Smooth muscle cell (in vitro differentiated cells): ENCODE measurements at regions not wholly inside any gene's neighbourhood (a gene's known extent, or its start where the extent isn't known, plus 50 kb on each side); places are given as distances from the start of the nearest gene placed in this dataset.

Source experiments
- DNase-seq: peaks from one replicate; lab custom pipeline; 2025; ENCODE audit not compliant: unreplicated experiment; lab: John Stamatoyannopoulos, UW
- H2AFZ ChIP-seq: fragments of 200-600 bp; sonication (generic); 2 replicates; pipeline ENCODE4 v1.6.0; 2016; ENCODE audit warnings: antibody characterized with exemption, low read depth, mild to moderate bottlenecking
- H3F3A ChIP-seq: fragments of 200-600 bp; sonication (generic); 2 replicates; pipeline ENCODE4 v1.6.0; 2017; ENCODE audit warnings: antibody characterized with exemption, low read depth
- H3K27ac ChIP-seq: fragments of 200-600 bp; sonication (generic); 2 replicates; pipeline ENCODE4 v1.5.1; 2016; ENCODE audit warnings: low read depth, mild to moderate bottlenecking
- H3K27me3 ChIP-seq: fragments of 200-600 bp; sonication (generic); 2 replicates; pipeline ENCODE4 v1.6.1; 2016; ENCODE audit warnings: low read depth, mild to moderate bottlenecking
- H3K36me3 ChIP-seq: fragments of 200-600 bp; sonication (generic); 2 replicates; pipeline ENCODE4 v1.5.1; 2016; ENCODE audit warnings: low read depth
- H3K4me1 ChIP-seq: fragments of 200-600 bp; sonication (generic); 2 replicates; pipeline ENCODE4 v1.5.1; 2016; ENCODE audit warnings: low read depth
- H3K4me2 ChIP-seq: fragments of 200-600 bp; sonication (generic); 2 replicates; pipeline ENCODE4 v1.6.0; 2016; ENCODE audit warnings: mild to moderate bottlenecking
- H3K4me3 ChIP-seq: fragments of 200-600 bp; sonication (generic); 2 replicates; pipeline ENCODE4 v1.5.1; 2016; ENCODE audit warnings: mild to moderate bottlenecking
- H3K79me2 ChIP-seq: fragments of 200-600 bp; sonication (generic); 2 replicates; pipeline ENCODE4 v1.6.0; 2016; ENCODE audit warnings: low read depth, mild to moderate bottlenecking
- H3K9ac ChIP-seq: fragments of 200-600 bp; sonication (generic); 2 replicates; pipeline ENCODE4 v1.6.0; 2016; ENCODE audit warnings: low read depth
- H3K9me3 ChIP-seq: fragments of 200-600 bp; sonication (generic); replicated peaks from 2 replicates; pipeline ENCODE4 v1.5.1; 2016; ENCODE audit warnings: low read depth
- H4K20me1 ChIP-seq: fragments of 200-600 bp; sonication (generic); 2 replicates; pipeline ENCODE4 v1.6.0; 2016; ENCODE audit warnings: low read depth
- WGBS: methylation state at CpG from one replicate; pipeline ENCODE4 v1.1.7; 2016; ENCODE audit warnings: low lambda C conversion rate; 5-methylcytosine and 5-hydroxymethylcytosine counted together
- TF ChIP-seq, protein P1 (sequence below): fragments of 200-600 bp; sonication (generic); IDR thresholded peaks from 2 replicates; pipeline ENCODE4 v1.5.1; 2017; ENCODE audit warnings: borderline replicate concordance, mild to moderate bottlenecking, antibody characterized with exemption; ENCODE audit not compliant: insufficient read depth, poor library complexity, severe bottlenecking

DNA sequence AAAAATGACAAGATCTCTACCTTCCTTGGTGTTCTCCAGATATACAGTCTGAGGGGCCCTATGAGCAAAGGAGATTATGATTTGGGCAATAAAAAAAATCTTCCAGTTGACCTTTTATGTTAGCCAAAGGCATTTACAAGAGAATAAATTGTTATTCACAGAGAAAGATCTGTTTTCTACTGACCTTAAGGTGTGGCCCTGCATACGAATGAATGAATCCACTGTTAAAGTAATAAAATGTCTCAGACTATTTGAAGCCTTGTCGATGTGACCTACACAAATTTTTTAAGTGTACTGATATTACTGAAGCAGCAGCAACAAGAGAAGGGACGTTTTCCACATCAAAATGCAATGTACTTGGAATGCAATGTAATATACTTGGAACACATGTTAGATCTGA, 95.9 kb upstream of the SSTR4 start:
- H3K4me3 ChIP-seq = no peak overlapping the region

DNA sequence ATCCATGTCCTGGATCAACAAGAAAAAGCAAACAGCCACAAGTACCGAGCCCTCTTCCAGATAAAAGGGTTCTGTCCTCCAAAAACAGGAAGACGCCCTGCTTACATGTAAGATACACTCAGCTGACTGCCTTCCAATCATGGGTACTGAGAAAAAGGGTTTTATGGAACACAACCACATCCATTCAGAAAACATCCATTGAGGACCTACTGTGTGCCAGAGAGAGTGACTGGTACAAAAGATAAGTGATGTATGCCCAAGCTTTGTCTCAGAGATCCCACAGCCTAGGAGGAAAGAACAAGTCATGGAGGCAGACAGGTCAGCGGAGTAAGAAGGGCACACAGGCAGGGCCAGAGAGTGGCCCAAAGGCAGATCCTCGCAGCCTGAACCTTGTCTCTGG, 94.8 kb upstream of the SSTR4 start:
- H3K4me3 ChIP-seq = no peak overlapping the region
- H3K79me2 ChIP-seq = no peaks in the 10 kb centered on the region
- DNase-seq = no peak
- H4K20me1 ChIP-seq = no peaks in the 10 kb centered on the region
- H3F3A ChIP-seq = no peaks in the 10 kb centered on the region
- no peaks in the 10 kb centered on the region for H3K4me1 ChIP-seq
- H3K36me3 ChIP-seq = no peaks in the 10 kb centered on the region
- no peaks in the 10 kb centered on the region for H3K9me3 ChIP-seq
- H3K27me3 ChIP-seq = no peaks in the 10 kb centered on the region
- no peak overlapping the region for H3K4me2 ChIP-seq
- WGBS = 94% methylated on average over 4 of the region's 4 CpGs
- no peak overlapping the region for H3K27ac ChIP-seq
- H3K9ac ChIP-seq = no peak overlapping the region
- TF ChIP-seq, protein P1, sequence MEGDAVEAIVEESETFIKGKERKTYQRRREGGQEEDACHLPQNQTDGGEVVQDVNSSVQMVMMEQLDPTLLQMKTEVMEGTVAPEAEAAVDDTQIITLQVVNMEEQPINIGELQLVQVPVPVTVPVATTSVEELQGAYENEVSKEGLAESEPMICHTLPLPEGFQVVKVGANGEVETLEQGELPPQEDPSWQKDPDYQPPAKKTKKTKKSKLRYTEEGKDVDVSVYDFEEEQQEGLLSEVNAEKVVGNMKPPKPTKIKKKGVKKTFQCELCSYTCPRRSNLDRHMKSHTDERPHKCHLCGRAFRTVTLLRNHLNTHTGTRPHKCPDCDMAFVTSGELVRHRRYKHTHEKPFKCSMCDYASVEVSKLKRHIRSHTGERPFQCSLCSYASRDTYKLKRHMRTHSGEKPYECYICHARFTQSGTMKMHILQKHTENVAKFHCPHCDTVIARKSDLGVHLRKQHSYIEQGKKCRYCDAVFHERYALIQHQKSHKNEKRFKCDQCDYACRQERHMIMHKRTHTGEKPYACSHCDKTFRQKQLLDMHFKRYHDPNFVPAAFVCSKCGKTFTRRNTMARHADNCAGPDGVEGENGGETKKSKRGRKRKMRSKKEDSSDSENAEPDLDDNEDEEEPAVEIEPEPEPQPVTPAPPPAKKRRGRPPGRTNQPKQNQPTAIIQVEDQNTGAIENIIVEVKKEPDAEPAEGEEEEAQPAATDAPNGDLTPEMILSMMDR = no peak
- no peak overlapping the region for H2AFZ ChIP-seq

More for the DNA sequence above, 95.9 kb upstream of the SSTR4 start:
- Histone ChIP-seq H3F3A (no peaks in the 10 kb centered on the region), H4K20me1 (no peaks in the 10 kb centered on the region), H3K27me3 (no peaks in the 10 kb centered on the region), H3K9ac (no peak overlapping the region), H3K4me1 (no peaks in the 10 kb centered on the region), H2AFZ (no peak overlapping the region), H3K4me2 (no peak overlapping the region), H3K36me3 (no peaks in the 10 kb centered on the region), H3K27ac (no peak overlapping the region), H3K9me3 (no peaks in the 10 kb centered on the region), H3K79me2 (no peaks in the 10 kb centered on the region)
- WGBS = 77% methylated on average over 3 of the region's 3 CpGs
- DNase-seq = no peak
- TF ChIP-seq, protein P1 = no peak

DNA sequence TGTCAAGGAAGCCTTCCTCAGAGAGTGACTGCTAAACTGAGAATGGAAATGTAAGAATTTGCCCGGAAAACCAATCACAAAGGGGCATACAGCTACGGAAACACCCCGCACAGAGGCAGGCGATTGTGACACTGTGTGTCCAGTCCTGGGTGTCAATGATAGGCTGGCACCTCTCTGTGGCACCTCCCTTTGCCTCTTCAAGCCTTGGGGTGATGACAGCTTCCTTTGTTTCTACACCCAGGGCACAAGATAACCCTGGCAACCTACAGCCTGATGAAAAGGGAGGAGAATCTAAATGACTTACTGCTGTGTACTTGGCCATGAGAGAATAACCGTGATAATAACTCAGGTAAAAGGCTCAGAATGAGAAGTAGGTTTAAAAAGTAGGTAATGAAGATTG, 93.6 kb upstream of the SSTR4 start:
- Histone ChIP-seq H3K79me2 (no peaks in the 10 kb centered on the region), H3K27ac (no peak overlapping the region), H4K20me1 (no peaks in the 10 kb centered on the region), H3K9me3 (no peaks in the 10 kb centered on the region), H3K27me3 (no peaks in the 10 kb centered on the region), H3F3A (no peaks in the 10 kb centered on the region), H3K4me1 (no peaks in the 10 kb centered on the region), H3K36me3 (no peaks in the 10 kb centered on the region), H2AFZ (no peak overlapping the region), H3K4me2 (no peak overlapping the region), H3K4me3 (no peak overlapping the region), H3K9ac (no peak overlapping the region)
- TF ChIP-seq, protein P1 = no peak
- 94% methylated on average over 5 of the region's 5 CpGs for WGBS
- no peak for DNase-seq

DNA sequence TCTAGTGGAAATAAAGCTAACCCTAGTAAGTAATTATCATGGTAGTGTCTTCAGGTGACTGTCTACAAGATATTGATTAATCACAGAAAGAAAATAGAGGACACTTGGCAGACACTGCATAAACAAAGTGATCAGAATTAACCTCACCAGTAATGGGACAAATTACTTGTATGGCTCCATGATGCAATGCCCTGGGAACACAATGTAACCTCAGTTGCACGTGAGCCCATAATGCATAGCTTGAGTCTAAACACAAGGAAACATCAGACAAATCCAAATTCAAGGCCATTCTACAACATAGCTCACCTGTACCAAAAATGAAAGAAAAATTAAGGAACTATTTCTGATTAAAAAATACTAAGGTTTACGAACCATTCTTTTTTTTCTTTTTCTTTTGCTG, 92.4 kb upstream of the SSTR4 start:
- DNase-seq = no peak
- H3K4me3 ChIP-seq = no peak overlapping the region
- TF ChIP-seq, protein P1 = no peak
- no peaks in the 10 kb centered on the region for H4K20me1 ChIP-seq
- 94% methylated on average over 2 of the region's 2 CpGs for WGBS
- H3K27ac ChIP-seq = no peak overlapping the region
- H3K79me2 ChIP-seq = no peaks in the 10 kb centered on the region
- H2AFZ ChIP-seq = no peak overlapping the region
- no peaks in the 10 kb centered on the region for H3K36me3 ChIP-seq
- no peaks in the 10 kb centered on the region for H3F3A ChIP-seq
- no peaks in the 10 kb centered on the region for H3K27me3 ChIP-seq
- H3K4me1 ChIP-seq = no peaks in the 10 kb centered on the region
- no peak overlapping the region for H3K4me2 ChIP-seq
- H3K9me3 ChIP-seq = no peaks in the 10 kb centered on the region
- no peak overlapping the region for H3K9ac ChIP-seq
